ENCODE measurements at regions not wholly inside any gene's neighbourhood (a gene's known extent, or its start where the extent isn't known, plus 50 kb on each side); places are given as distances from the start of the nearest gene placed in this dataset.

GRCh38 chr18:29104671-29105070 lies 927.7 kb upstream of the CDH2 start:
- DNase-seq (ENCODE audit: low spot score), result no peak
- in situ Hi-C loops (cut with MboI; ENCODE audit: low sequenced_read_pairs, unreplicated experiment), result no loop called here
- no peak for TF ChIP-seq CTCF (IDR thresholded peaks at IDR 0.05; ENCODE audit: borderline replicate concordance, control extremely low read depth, extremely low read depth, insufficient read depth, missing control alignments)

GRCh38 chr18:29104227-29104626 lies 927.3 kb upstream of the CDH2 start:
- in situ Hi-C loops (cut with MboI; ENCODE audit: low sequenced_read_pairs, unreplicated experiment), result no loop called here
- DNase-seq (ENCODE audit: low spot score), result no peak
- TF ChIP-seq CTCF (IDR thresholded peaks at IDR 0.05; ENCODE audit: borderline replicate concordance, control extremely low read depth, extremely low read depth, insufficient read depth, missing control alignments), result no peak

GRCh38 chr18:29096079-29096770 lies 919.3 kb upstream of the CDH2 start:
- in situ Hi-C loops (cut with MboI; ENCODE audit: low sequenced_read_pairs, unreplicated experiment), result no loop called here
- no peak for TF ChIP-seq CTCF (IDR thresholded peaks at IDR 0.05; ENCODE audit: borderline replicate concordance, control extremely low read depth, extremely low read depth, insufficient read depth, missing control alignments)
- DNase-seq (ENCODE audit: low spot score), result no peak

- in situ Hi-C loops (cut with MboI; ENCODE audit: low sequenced_read_pairs, unreplicated experiment), result no loop called here
- no peak for TF ChIP-seq CTCF (IDR thresholded peaks at IDR 0.05; ENCODE audit: borderline replicate concordance, control extremely low read depth, extremely low read depth, insufficient read depth, missing control alignments)
- DNase-seq (ENCODE audit: low spot score), result no peak
Observed at GRCh38 chr18:29087616-29088246, 910.8 kb upstream of the CDH2 start.

GRCh38 chr18:29084120-29084519 lies 907.2 kb upstream of the CDH2 start:
- in situ Hi-C loops (cut with MboI; ENCODE audit: low sequenced_read_pairs, unreplicated experiment), result no loop called here
- DNase-seq (ENCODE audit: low spot score), result no peak

GRCh38 chr18:29083545-29083944 lies 906.6 kb upstream of the CDH2 start:
- no peak for DNase-seq (ENCODE audit: low spot score)
- in situ Hi-C loops (cut with MboI; ENCODE audit: low sequenced_read_pairs, unreplicated experiment), result no loop called here
- TF ChIP-seq CTCF (IDR thresholded peaks at IDR 0.05; ENCODE audit: borderline replicate concordance, control extremely low read depth, extremely low read depth, insufficient read depth, missing control alignments), result no peak

More at GRCh38 chr18:29084120-29084519, 907.2 kb upstream of the CDH2 start:
- TF ChIP-seq CTCF (IDR thresholded peaks at IDR 0.05; ENCODE audit: borderline replicate concordance, control extremely low read depth, extremely low read depth, insufficient read depth, missing control alignments), result no peak
